ENCODE measurements at regions not wholly inside any gene's neighbourhood (a gene's known extent, or its start where the extent isn't known, plus 50 kb on each side); places are given as distances from the start of the nearest gene placed in this dataset.

- H3K9me3 Mint-ChIP-seq = peaks cover 0 to 2% (median 0%) of the 10 kb centered on the region in 7 donors
- peaks cover 3 to 20% (median 17%) of the 10 kb centered on the region in 3 donors for H3K27me3 Mint-ChIP-seq (ENCODE audit: low read depth in 3 of 3)
- no peak overlapping the region for H3K27ac ChIP-seq (ENCODE audit: low read depth in 1 of 2, low read length in 2 of 2)
- no peaks in the 10 kb centered on the region for H3K79me2 ChIP-seq (ENCODE audit: insufficient read depth, low read length)
- WGBS (ENCODE audit: insufficient coverage) = 95% methylated on average over 4 of the region's 5 CpGs
- H3K27me3 ChIP-seq (ENCODE audit: control insufficient read depth in 2 of 2, insufficient read depth in 2 of 2, low read length in 2 of 2) = no peaks in the 10 kb centered on the region
- no peaks in the 10 kb centered on the region for H3K36me3 ChIP-seq (replicated peaks in 1 of 2; ENCODE audit: control insufficient read depth in 1 of 2, insufficient read depth in 2 of 2, low read length in 2 of 2)
- no peak overlapping the region for H3K4me3 ChIP-seq (replicated peaks in 1 of 3; ENCODE audit: low read depth in 2 of 3, low read length in 3 of 3)
- H3K9ac ChIP-seq (ENCODE audit: insufficient read depth, low read length, poor library complexity, severe bottlenecking) = no peak overlapping the region
- no peaks in the 10 kb centered on the region for H4K20me1 ChIP-seq (ENCODE audit: insufficient read depth, low read length)
- intact Hi-C loops (cut with micrococcal nuclease) = no loop called here
- no peak for DNase-seq
- no peak overlapping the region for H3K4me3 Mint-ChIP-seq
- no peaks in the 10 kb centered on the region for H3K4me1 ChIP-seq (ENCODE audit: control insufficient read depth in 1 of 2, insufficient read depth in 2 of 2, low read length in 2 of 2)
- no peak overlapping the region for H2AFZ ChIP-seq (ENCODE audit: insufficient read depth, low read depth, low read length, poor library complexity, severe bottlenecking)
- H3K9me3 ChIP-seq (replicated peaks in 1 of 2; ENCODE audit: control insufficient read depth in 1 of 2, insufficient read depth in 1 of 2, low read length in 2 of 2) = no peaks in the 10 kb centered on the region
- no peaks in the 10 kb centered on the region for H3K4me1 Mint-ChIP-seq
- no peak overlapping the region for H3K4me2 ChIP-seq (replicated peaks; ENCODE audit: extremely low read depth, low read length, poor library complexity, severe bottlenecking)
- no peaks in the 10 kb centered on the region for H3K36me3 Mint-ChIP-seq
- no peak for TF ChIP-seq CTCF (IDR thresholded peaks at IDR 0.05)
- no peak overlapping the region for H3K27ac Mint-ChIP-seq
These were observed 119.9 kb downstream of the FOXA2 start for GRCh38 chr20:22464312-22465003.

- H3K27me3 Mint-ChIP-seq (ENCODE audit: low read depth in 3 of 3) = peaks cover 0 to 20% (median 18%) of the 10 kb centered on the region in 3 donors
These were observed 121.1 kb downstream of the FOXA2 start for GRCh38 chr20:22462975-22463914.

More at GRCh38 chr20:22462975-22463914, 121.1 kb downstream of the FOXA2 start:
- Histone ChIP-seq H3K4me3 (replicated peaks in 1 of 3; ENCODE audit: low read depth in 2 of 3, low read length in 3 of 3) (no peak overlapping the region), H3K9me3 (replicated peaks in 1 of 2; ENCODE audit: control insufficient read depth in 1 of 2, insufficient read depth in 1 of 2, low read length in 2 of 2) (no peaks in the 10 kb centered on the region), H3K79me2 (ENCODE audit: insufficient read depth, low read length) (no peaks in the 10 kb centered on the region), H3K4me1 (ENCODE audit: control insufficient read depth in 1 of 2, insufficient read depth in 2 of 2, low read length in 2 of 2) (no peaks in the 10 kb centered on the region), H2AFZ (ENCODE audit: insufficient read depth, low read depth, low read length, poor library complexity, severe bottlenecking) (no peak overlapping the region), H4K20me1 (ENCODE audit: insufficient read depth, low read length) (no peaks in the 10 kb centered on the region), H3K27me3 (ENCODE audit: control insufficient read depth in 2 of 2, insufficient read depth in 2 of 2, low read length in 2 of 2) (no peaks in the 10 kb centered on the region), H3K9ac (ENCODE audit: insufficient read depth, low read length, poor library complexity, severe bottlenecking) (no peak overlapping the region), H3K27ac (ENCODE audit: low read depth in 1 of 2, low read length in 2 of 2) (no peak overlapping the region), H3K36me3 (replicated peaks in 1 of 2; ENCODE audit: control insufficient read depth in 1 of 2, insufficient read depth in 2 of 2, low read length in 2 of 2) (no peaks in the 10 kb centered on the region), H3K4me2 (replicated peaks; ENCODE audit: extremely low read depth, low read length, poor library complexity, severe bottlenecking) (no peak overlapping the region)
- no peak for DNase-seq
- no peaks in the 10 kb centered on the region for H3K36me3 Mint-ChIP-seq
- peaks cover 0 to 2% (median 0%) of the 10 kb centered on the region in 7 donors for H3K9me3 Mint-ChIP-seq
- intact Hi-C loops (cut with micrococcal nuclease) = no loop called here
- 74% methylated on average over 6 of the region's 11 CpGs for WGBS (ENCODE audit: insufficient coverage)
- no peak overlapping the region for H3K27ac Mint-ChIP-seq
- no peak overlapping the region for H3K4me3 Mint-ChIP-seq
- TF ChIP-seq CTCF (IDR thresholded peaks at IDR 0.05) = no peak
- no peaks in the 10 kb centered on the region for H3K4me1 Mint-ChIP-seq

Data from CD14-positive monocyte (primary cell).